Iris pigment epithelial cell (primary cell): ENCODE measurements at regions not wholly inside any gene's neighbourhood (a gene's known extent, or its start where the extent isn't known, plus 50 kb on each side); places are given as distances from the start of the nearest gene placed in this dataset.
A peak's percentile ranks its signal among the peaks of the same experiment; 100 is the strongest.

ENCODE experiments used
- DNase-seq: peaks from one replicate; pipeline ENCODE4 v3.0.0-alpha.2; 2011; ENCODE audit warnings: low read depth

GRCh38 chr17:12376276-12376675 is 289.4 kb upstream of the MYOCD start:
- DNase-seq: no peak

- DNase-seq: no peak
Observed at GRCh38 chr17:12386225-12386624, 279.5 kb upstream of the MYOCD start.

GRCh38 chr17:12388226-12388625 is 277.5 kb upstream of the MYOCD start:
- DNase-seq: peak; percentile 42

- DNase-seq: no peak
Observed at GRCh38 chr17:12389421-12389820, 276.3 kb upstream of the MYOCD start.

- DNase-seq: no peak
Observed at GRCh38 chr17:12390631-12391030, 275.1 kb upstream of the MYOCD start.

GRCh38 chr17:12391468-12391867 is 274.2 kb upstream of the MYOCD start:
- DNase-seq: no peak

GRCh38 chr17:12395733-12396354 is 269.8 kb upstream of the MYOCD start:
- DNase-seq: peak; percentile 52

- no peak for DNase-seq
Observed at GRCh38 chr17:12398441-12399051, 267.1 kb upstream of the MYOCD start.

GRCh38 chr17:12402963-12403622 is 262.6 kb upstream of the MYOCD start:
- DNase-seq: peak; percentile 79

GRCh38 chr17:12403881-12404398 is 261.8 kb upstream of the MYOCD start:
- no peak for DNase-seq

- peak; percentile 10 for DNase-seq
Observed at GRCh38 chr17:12406623-12407215, 259.0 kb upstream of the MYOCD start.

- no peak for DNase-seq
Observed at GRCh38 chr17:12407495-12408252, 258.0 kb upstream of the MYOCD start.

GRCh38 chr17:12409082-12409481 is 256.6 kb upstream of the MYOCD start:
- DNase-seq: no peak

GRCh38 chr17:12410717-12411116 is 255.0 kb upstream of the MYOCD start:
- DNase-seq: no peak

GRCh38 chr17:12415031-12415430 is 250.7 kb upstream of the MYOCD start:
- peak; percentile 89 for DNase-seq

GRCh38 chr17:12421077-12421476 is 244.6 kb upstream of the MYOCD start:
- DNase-seq: no peak

- DNase-seq: peak; percentile 15
Observed at GRCh38 chr17:12421646-12422306, 243.9 kb upstream of the MYOCD start.

- DNase-seq: no peak
Observed at GRCh38 chr17:12422651-12423050, 243.0 kb upstream of the MYOCD start.

GRCh38 chr17:12423337-12423736 is 242.4 kb upstream of the MYOCD start:
- no peak for DNase-seq

- DNase-seq: no peak
Observed at GRCh38 chr17:12429116-12429515, 236.6 kb upstream of the MYOCD start.

- no peak for DNase-seq
Observed at GRCh38 chr17:12431188-12431587, 234.5 kb upstream of the MYOCD start.

GRCh38 chr17:12438212-12438611 is 227.5 kb upstream of the MYOCD start:
- DNase-seq: no peak
